NCI-H2107 (cell line): ENCODE measurements at regions not wholly inside any gene's neighbourhood (a gene's known extent, or its start where the extent isn't known, plus 50 kb on each side); places are given as distances from the start of the nearest gene placed in this dataset.
"Not testable (repeated sequence)": the region's sequence is repeated elsewhere in the genome, so short reads cannot be mapped to it uniquely, and the experiment has no call there.

Source experiments
- DNase-seq: peaks from one replicate; lab custom pipeline; 2025; lab: John Stamatoyannopoulos, UW

- DNase-seq, result not testable (repeated sequence)
Measured at GRCh38 chr19:23984911-23985310, 70.2 kb downstream of the ZNF726 start.

DNA sequence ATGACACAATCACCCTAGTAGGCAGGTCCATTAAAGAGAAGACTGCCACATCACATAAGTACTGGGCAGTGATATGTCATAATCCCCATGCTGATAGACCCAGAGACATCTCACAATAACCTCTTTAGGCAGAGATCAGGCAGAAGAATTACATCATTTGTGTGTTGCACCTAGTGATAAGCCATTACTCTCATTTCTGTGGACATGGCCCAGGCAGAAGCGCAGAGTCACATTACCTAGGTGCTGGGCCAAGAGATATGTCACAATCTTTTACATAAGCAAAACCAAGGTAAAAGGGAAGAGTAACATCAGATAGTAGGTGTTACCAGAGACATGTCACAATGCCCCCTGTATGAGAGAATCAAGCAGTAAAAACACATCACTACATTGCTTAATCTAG, 71.9 kb downstream of the ZNF726 start:
- DNase-seq, result no peak

GRCh38 chr19:23991170-23991569, 76.5 kb downstream of the ZNF726 start:
- DNase-seq, result no peak

DNA sequence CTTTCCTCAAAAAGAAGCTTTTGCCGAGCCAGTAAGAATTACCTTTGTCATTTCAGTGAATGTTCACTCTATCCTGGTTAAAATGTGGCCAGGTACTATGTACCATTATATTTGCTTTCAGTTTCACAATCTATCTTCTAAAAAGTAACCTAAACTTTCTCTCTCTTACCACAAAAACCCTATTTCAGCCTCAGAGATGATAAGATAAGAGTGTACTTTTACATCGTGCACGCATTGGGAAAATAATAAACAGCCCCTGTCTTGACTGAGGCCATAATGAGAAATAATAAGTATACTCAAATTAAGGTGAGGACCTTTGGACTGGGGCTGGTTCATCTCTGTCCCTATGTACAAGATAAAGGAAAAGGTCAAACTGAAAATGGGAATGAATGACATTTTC, 77.7 kb downstream of the ZNF726 start:
- DNase-seq, result no peak

- DNase-seq, result no peak
Measured at GRCh38 chr19:23993440-23993839, 78.8 kb downstream of the ZNF726 start.

DNA sequence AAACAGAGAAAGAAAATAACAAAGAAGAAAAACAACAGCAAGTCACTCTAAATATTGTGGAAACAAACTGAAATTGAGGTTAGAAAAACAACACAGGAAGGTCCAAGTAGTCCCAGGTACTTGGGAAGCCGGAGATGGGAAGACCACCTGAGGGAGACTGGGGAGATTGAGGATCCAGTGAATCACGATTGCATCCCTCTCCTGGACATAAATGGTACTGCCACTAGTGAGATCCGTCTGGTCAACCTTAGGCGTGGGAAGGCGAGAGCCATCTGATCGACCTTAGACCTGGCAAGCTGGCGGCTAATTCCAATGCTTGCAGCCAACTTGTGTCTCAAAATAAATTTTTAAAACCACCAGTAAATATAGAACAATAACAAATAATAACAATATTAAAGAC, 81.9 kb downstream of the ZNF726 start:
- DNase-seq, result no peak

DNA sequence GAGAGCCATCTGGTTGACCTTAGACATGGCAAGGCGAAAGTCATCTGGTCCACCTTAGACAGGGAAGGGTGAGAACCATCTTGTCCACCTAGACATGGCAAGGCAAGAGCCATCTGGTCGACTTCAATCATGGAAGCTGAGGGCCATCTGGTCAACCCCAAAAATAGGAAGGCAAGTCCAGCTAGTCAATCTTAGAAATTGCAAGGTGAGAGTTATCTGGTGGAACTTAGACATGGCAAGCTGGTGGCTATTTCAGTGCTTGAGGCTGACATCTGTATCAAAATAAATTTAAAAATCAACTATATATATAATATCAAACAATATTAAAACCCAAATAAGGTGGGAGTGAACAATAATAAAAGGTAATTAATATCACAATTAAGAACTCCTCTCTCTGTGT, 83.9 kb downstream of the ZNF726 start:
- DNase-seq, result no peak

DNA sequence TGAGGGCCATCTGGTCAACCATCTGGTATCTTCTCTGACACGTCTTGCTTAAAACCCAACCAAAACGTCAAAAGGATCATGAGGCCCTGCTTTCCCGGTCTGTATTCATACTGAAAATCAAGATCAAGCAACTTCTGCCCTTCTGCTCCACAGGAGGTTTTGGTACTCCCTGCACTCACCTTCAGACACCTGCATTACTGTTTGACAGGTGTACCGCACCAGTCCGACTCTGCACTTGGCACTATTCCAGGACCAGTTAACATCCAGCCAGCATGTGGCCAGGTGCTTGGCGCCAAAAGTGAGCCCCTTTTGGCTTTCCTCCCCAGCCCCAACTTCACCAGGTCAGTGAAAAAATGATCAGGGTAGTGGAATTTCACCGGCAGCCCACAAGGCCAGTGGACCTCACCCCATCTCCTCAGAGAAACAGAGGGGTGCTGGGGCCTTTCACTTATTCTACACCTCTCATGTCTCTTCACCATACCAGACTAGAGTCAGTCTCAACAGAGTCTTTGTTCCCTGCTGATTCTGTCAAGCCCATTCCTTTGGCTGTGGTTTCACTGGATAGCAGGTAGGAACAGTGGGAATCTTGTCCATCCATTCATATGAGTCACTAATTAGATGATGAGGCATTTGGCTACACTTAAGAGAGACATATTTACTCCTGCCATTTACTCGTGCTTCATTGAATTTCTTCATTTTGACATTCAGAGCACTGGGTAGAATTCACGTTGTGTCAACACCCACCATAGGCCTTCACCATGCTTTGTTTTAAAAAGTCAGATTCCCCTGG, 85.3 kb downstream of the ZNF726 start:
- no peak for DNase-seq

DNA sequence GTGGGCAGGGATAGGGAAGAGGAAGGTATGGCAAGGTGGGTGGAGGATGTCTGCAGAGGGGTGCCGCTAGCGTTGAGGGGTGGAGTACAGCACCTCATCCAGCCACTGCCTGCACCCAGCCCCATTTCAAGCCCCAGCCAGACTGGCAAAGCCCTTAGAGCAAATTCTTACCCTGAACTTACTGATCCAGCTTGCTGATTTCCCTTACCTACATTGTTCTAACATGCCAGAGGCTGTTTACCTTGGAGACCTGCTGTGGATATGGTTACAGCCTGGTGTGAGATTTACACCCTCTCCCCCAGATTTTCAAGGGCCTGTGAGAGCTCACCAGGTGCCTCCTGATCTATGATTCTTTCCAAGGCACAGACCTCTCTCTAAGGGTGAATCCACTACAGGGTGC, 86.0 kb downstream of the ZNF726 start:
- DNase-seq, result no peak

DNA sequence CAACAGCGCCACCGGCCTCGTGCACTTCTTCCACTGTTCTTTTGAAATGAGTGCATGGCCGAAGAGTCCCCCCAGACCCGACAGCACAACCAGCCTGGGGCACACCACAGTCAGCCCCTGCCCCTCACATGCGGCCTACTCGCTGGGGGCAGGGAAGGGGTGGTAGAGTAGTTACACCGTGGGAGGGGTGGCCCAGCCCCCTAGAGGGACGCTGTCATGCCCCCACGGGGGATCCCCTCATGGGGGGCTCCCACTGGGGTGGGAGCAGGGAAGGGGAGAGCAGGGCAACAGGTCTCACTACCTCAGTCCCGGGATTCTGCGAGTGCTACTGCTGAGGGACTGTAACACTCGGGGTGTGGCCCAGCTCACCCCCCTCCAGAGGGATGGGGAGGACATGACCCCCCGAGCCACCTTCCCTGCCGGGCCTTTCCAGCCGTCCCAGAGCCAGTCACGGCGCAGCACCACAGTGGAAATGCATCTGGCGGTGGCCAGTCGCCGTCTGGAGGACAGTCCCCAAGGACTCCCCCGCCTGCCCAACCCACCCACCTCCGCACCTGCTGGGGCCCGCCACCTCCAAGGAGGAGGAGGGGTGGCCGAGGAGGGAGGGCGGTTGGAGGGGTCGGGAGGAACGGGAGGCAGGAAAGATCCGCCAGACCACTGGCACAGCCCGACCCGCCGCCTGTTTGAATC, 84.6 kb upstream of the ZNF254 start:
- DNase-seq, result no peak

GRCh38 chr19:24003537-24003936, 83.5 kb upstream of the ZNF254 start:
- no peak for DNase-seq

DNA sequence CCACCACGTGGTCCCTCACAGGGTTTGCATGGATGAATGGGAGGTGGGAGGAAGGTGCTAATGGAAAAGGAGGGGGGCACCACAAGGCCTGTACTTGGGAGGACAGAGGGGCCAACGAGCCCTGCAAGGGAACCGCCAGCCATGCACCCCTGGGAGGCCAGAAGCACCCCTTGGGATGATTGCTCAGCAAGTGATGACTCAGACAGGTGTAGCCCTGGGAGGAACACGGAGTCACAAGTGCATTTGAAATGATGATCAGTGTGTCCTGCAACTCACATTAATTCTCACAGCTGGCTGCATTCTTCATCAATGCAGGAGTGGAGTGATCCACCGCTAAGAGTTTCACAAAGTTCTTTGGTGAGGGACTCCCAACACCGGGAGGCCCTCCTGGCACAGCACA, 82.8 kb upstream of the ZNF254 start:
- no peak for DNase-seq

GRCh38 chr19:24029941-24030636, 56.9 kb upstream of the ZNF254 start:
- DNase-seq, result no peak

GRCh38 chr19:24032651-24033050, 54.3 kb upstream of the ZNF254 start:
- DNase-seq, result no peak

DNA sequence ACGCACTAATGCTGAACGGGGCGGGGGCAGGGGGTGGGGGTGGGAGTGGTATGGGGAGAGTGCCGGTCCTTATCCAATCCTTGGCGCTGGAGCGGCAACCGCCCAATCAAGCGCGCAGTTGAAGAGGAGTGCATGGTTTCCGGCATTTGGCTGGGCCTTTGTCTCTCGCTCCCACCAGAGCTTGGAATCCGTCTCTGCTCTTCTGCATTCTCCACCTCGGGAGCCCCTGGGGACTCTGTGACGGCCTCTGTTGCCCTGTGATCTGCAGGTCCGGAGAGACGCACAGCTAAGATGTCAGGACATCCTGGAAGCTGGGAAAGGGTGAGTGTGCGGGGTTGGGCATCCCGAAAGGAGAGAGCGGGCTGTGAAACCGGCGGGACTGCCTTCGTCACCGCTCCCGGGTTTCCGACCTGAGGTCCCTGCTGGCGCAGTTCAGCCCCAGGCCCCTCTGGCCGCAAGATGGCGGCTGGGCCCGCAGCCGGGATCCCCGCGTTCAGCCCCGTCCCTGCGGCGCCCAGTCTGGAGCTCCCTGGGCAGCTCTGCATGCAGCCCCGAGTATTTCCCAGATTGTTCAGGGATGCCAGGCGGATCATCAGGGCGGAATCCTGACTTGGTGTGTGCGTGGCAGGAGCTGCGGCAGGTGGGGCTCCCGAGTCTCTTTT, 53.6 kb upstream of the ZNF254 start:
- DNase-seq, result peak; percentile 72

- peak; percentile 20 for DNase-seq
Measured at GRCh38 chr19:24033963-24034342, 53.0 kb upstream of the ZNF254 start.

GRCh38 chr19:24035261-24035880, 51.6 kb upstream of the ZNF254 start:
- DNase-seq, result not testable (repeated sequence)
